IMR-90 (cell line): ENCODE measurements at regions not wholly inside any gene's neighbourhood (a gene's known extent, or its start where the extent isn't known, plus 50 kb on each side); places are given as distances from the start of the nearest gene placed in this dataset.

Experiments
- ATAC-seq: fragments of 200-7000 bp; cut with Tn5 transposase; 2 replicates; pipeline ENCODE4 v1.9.1; 2020; ENCODE audit warnings: low read depth, mild to moderate bottlenecking, moderate library complexity
- BruUV-seq: library from RNA; stranded (reverse); fragments of 400-500 nt; replicated peaks from 2 replicates; lab custom pipeline; 2021; lab: Mats Ljungman, UMichigan
- CTCF ChIA-PET: fragments of 300-600 bp; formaldehyde crosslinking; extraction: SDS; loops from one replicate; lab custom pipeline; 2021; ENCODE audit warnings: antibody characterized with exemption; lab: Yijun Ruan, JAX
- POLR2A ChIA-PET: fragments of 300-600 bp; sonication (Branson Sonifier 250); formaldehyde crosslinking; loops from one replicate; lab custom pipeline; 2022; ENCODE audit warnings: antibody characterized with exemption; ENCODE audit not compliant: unreplicated experiment; lab: Charles Lee
- DNase-seq: peaks from one replicate; pipeline ENCODE4 v3.0.0; 2013
- H2AFZ ChIP-seq: replicated peaks from 2 replicates; pipeline ENCODE3; 2013; ENCODE audit warnings: low read length, mild to moderate bottlenecking; ENCODE audit not compliant: poor library complexity
- H2AK5ac ChIP-seq: 2 replicates; pipeline ENCODE4 v1.6.1; 2013; ENCODE audit warnings: low read depth, low read length, inconsistent platforms
- H2AK9ac ChIP-seq: replicated peaks from 2 replicates; pipeline ENCODE3; 2013; ENCODE audit warnings: mild to moderate bottlenecking, low read depth, low read length, moderate library complexity; ENCODE audit not compliant: poor library complexity
- H2BK120ac ChIP-seq: 2 replicates; pipeline ENCODE4 v1.6.1; 2013; ENCODE audit warnings: low read depth, low read length, inconsistent platforms
- H2BK15ac ChIP-seq: 3 replicates; pipeline ENCODE4 v1.6.1; 2013; ENCODE audit warnings: low read depth, low read length, inconsistent platforms
- H2BK20ac ChIP-seq: 2 replicates; pipeline ENCODE4 v1.6.1; 2013; ENCODE audit warnings: low read depth, mild to moderate bottlenecking, inconsistent platforms, low read length, moderate library complexity
- H2BK5ac ChIP-seq: 2 replicates; pipeline ENCODE4 v1.6.1; 2013; ENCODE audit warnings: mild to moderate bottlenecking, low read depth, low read length, inconsistent platforms; ENCODE audit not compliant: poor library complexity, severe bottlenecking
- H3K14ac ChIP-seq: replicated peaks from 2 replicates; pipeline ENCODE4 v1.6.1; 2013; ENCODE audit warnings: low read depth, low read length, inconsistent platforms
- H3K18ac ChIP-seq: 2 replicates; pipeline ENCODE4 v1.6.1; 2013; ENCODE audit warnings: low read depth, low read length, control low read depth
- H3K23ac ChIP-seq: 2 replicates; pipeline ENCODE4 v1.6.1; 2013; ENCODE audit warnings: low read depth, low read length, inconsistent platforms
- H3K27ac ChIP-seq: 2 replicates; pipeline ENCODE4 v1.5.1; 2013; ENCODE audit warnings: mild to moderate bottlenecking, control low read depth, low read length; ENCODE audit not compliant: insufficient read depth
- H3K27me3 ChIP-seq: 2 replicates; pipeline ENCODE4 v1.6.1; 2013; ENCODE audit warnings: low read length; ENCODE audit not compliant: control insufficient read depth, insufficient read depth
- H3K36me3 ChIP-seq: 2 replicates; pipeline ENCODE4 v1.6.1; 2013; ENCODE audit warnings: low read length, mixed read lengths; ENCODE audit not compliant: control insufficient read depth, insufficient read depth
- H3K4ac ChIP-seq: 2 replicates; pipeline ENCODE4 v1.6.1; 2013; ENCODE audit warnings: low read depth, low read length, inconsistent platforms
- H3K4me1 ChIP-seq: 2 replicates; pipeline ENCODE4 v1.6.1; 2013; ENCODE audit warnings: low read length, mixed read lengths; ENCODE audit not compliant: control insufficient read depth, insufficient read depth
- H3K4me2 ChIP-seq: 2 replicates; pipeline ENCODE4 v1.6.1; 2013; ENCODE audit warnings: low read depth, mild to moderate bottlenecking, control low read depth, low read length, moderate library complexity
- H3K4me3 ChIP-seq: 2 replicates; pipeline ENCODE4 v1.5.1; 2013; ENCODE audit warnings: low read depth, mild to moderate bottlenecking, control low read depth, low read length, moderate library complexity; ENCODE audit not compliant: insufficient read depth
- H3K56ac ChIP-seq: 2 replicates; pipeline ENCODE4 v1.6.1; 2013; ENCODE audit warnings: low read length, inconsistent platforms; ENCODE audit not compliant: insufficient read depth; ENCODE audit errors: extremely low read depth
- H3K79me1 ChIP-seq, 2 experiments: 2 replicates each; pipeline ENCODE4 v1.6.1; 2013; ENCODE audit warnings: low read length in 2 of 2, inconsistent platforms in 1 of 2, low read depth in 1 of 2
- H3K9ac ChIP-seq: 2 replicates; pipeline ENCODE4 v1.6.1; 2013; ENCODE audit warnings: low read depth, low read length, control low read depth
- H3K9me1 ChIP-seq: 2 replicates; pipeline ENCODE4 v1.6.1; 2013; ENCODE audit warnings: low read length, inconsistent platforms; ENCODE audit not compliant: insufficient read depth
- H3K9me3 ChIP-seq: 2 replicates; pipeline ENCODE4 v1.6.1; 2013; ENCODE audit warnings: low read length; ENCODE audit not compliant: control insufficient read depth, insufficient read depth
- H4K20me1 ChIP-seq: 2 replicates; pipeline ENCODE4 v1.6.1; 2013; ENCODE audit warnings: low read length, inconsistent platforms; ENCODE audit not compliant: insufficient read depth
- H4K5ac ChIP-seq: 2 replicates; pipeline ENCODE4 v1.6.1; 2013; ENCODE audit warnings: mild to moderate bottlenecking, low read depth, low read length, control low read depth
- H4K8ac ChIP-seq, 2 experiments: 2 replicates each; pipeline ENCODE4 v1.6.1; 2013; ENCODE audit warnings: low read depth in 2 of 2, low read length in 2 of 2, control low read depth in 1 of 2, inconsistent platforms in 1 of 2
- H4K91ac ChIP-seq: 2 replicates; pipeline ENCODE4 v1.6.1; 2013; ENCODE audit warnings: low read depth, low read length, inconsistent platforms; ENCODE audit not compliant: insufficient read depth
- BHLHE40 ChIP-seq: fragments of 150-350 bp; IDR thresholded peaks from 2 replicates; pipeline ENCODE4 v1.6.1; 2016; ENCODE audit warnings: mild to moderate bottlenecking, low read depth, low read length
- CEBPB ChIP-seq: IDR thresholded peaks from 2 replicates; pipeline ENCODE4 v1.6.1; 2012; ENCODE audit warnings: low read depth, low read length, improper control_type of control experiment
- CHD1 ChIP-seq: IDR thresholded peaks from 2 replicates; pipeline ENCODE4 v1.6.1; 2012; ENCODE audit warnings: low read depth, low read length, improper control_type of control experiment
- ELK1 ChIP-seq: fragments of 150-350 bp; IDR thresholded peaks from 2 replicates; pipeline ENCODE4 v1.6.1; 2016; ENCODE audit warnings: low read depth, mild to moderate bottlenecking, low read length, moderate library complexity, borderline replicate concordance
- FOS ChIP-seq: fragments of 150-350 bp; IDR thresholded peaks from 2 replicates; pipeline ENCODE4 v1.6.1; 2016; ENCODE audit warnings: low read depth, low read length
- MAFK ChIP-seq: IDR thresholded peaks from 2 replicates; pipeline ENCODE4 v1.6.1; 2012; ENCODE audit warnings: low read depth, low read length, improper control_type of control experiment
- MAZ ChIP-seq: IDR thresholded peaks from 2 replicates; pipeline ENCODE4 v1.6.1; 2012; ENCODE audit warnings: low read depth, mild to moderate bottlenecking, low read length, improper control_type of control experiment, moderate library complexity, borderline replicate concordance
- MXI1 ChIP-seq: IDR thresholded peaks from 2 replicates; pipeline ENCODE4 v1.6.1; 2012; ENCODE audit warnings: low read depth, mild to moderate bottlenecking, low read length, moderate library complexity, borderline replicate concordance
- NFE2L2 ChIP-seq: fragments of 150-350 bp; IDR thresholded peaks from 2 replicates; pipeline ENCODE4 v1.6.1; 2016; ENCODE audit warnings: low read depth, mild to moderate bottlenecking, low read length
- POLR2A ChIP-seq: IDR thresholded peaks from 2 replicates; pipeline ENCODE4 v1.6.1; 2012; ENCODE audit warnings: mild to moderate bottlenecking, low read depth, low read length
- RAD21 ChIP-seq: IDR thresholded peaks from 2 replicates; pipeline ENCODE4 v1.6.1; 2012; ENCODE audit warnings: low read length, improper control_type of control experiment
- RCOR1 ChIP-seq: IDR thresholded peaks from 2 replicates; pipeline ENCODE4 v1.6.1; 2012; ENCODE audit warnings: mild to moderate bottlenecking, low read length, improper control_type of control experiment; ENCODE audit not compliant: insufficient replicate concordance
- RFX5 ChIP-seq: IDR thresholded peaks from 2 replicates; pipeline ENCODE4 v1.8.0; 2012; ENCODE audit warnings: low read depth, mild to moderate bottlenecking, low read length, moderate library complexity
- SMC3 ChIP-seq: fragments of 150-350 bp; IDR thresholded peaks from 2 replicates; pipeline ENCODE4 v1.6.1; 2016; ENCODE audit warnings: low read depth, mild to moderate bottlenecking, antibody characterized with exemption, low read length, moderate library complexity
- USF2 ChIP-seq: fragments of 150-350 bp; IDR thresholded peaks from 2 replicates; pipeline ENCODE4 v1.6.1; 2017; ENCODE audit warnings: mild to moderate bottlenecking, antibody characterized with exemption, low read length, low read depth
- WGBS, 2 experiments: methylation state at CpG; one replicate each; pipeline versions ENCODE4 v1.1.5 to v1.1.7; 2013; ENCODE audit warnings: missing lambda C conversion rate in 2 of 2; ENCODE audit not compliant: insufficient read length in 1 of 2; ENCODE audit errors: extremely low coverage in 2 of 2; 5-methylcytosine and 5-hydroxymethylcytosine counted together
- dilution Hi-C: fragments of 300-500 bp; cut with HindIII; formaldehyde crosslinking; loops from one replicate; pipeline ENCODE4 v1.14.3; 2018; ENCODE audit warnings: low sequenced_read_pairs; ENCODE audit not compliant: unreplicated experiment
- in situ Hi-C: fragments of 300-500 bp; cut with MboI; formaldehyde crosslinking; loops from 3 replicates; pipeline ENCODE4 v1.14.3; 2019; ENCODE audit warnings: low sequenced_read_pairs, inconsistent platforms, mixed read lengths
- intact Hi-C: fragments of 100-400 bp; cut with micrococcal nuclease; formaldehyde crosslinking; loops from 2 replicates; pipeline ENCODE4 v1.10.0; 2022
- TF ChIP-seq, protein P1 (sequence below): conservative IDR thresholded peaks from 2 replicates; pipeline ENCODE4 v1.5.1; 2012; ENCODE audit warnings: mild to moderate bottlenecking, low read depth, low read length, improper control_type of control experiment

GRCh38 chr1:9440261-9440660, 99.0 kb upstream of the SLC25A33 start:
- H2BK120ac ChIP-seq: no peak overlapping the region
- H4K8ac ChIP-seq: no peak overlapping the region
- no peak overlapping the region for H2AK9ac ChIP-seq
- H4K91ac ChIP-seq: no peak overlapping the region
- BruUV-seq: no TSS peak
- dilution Hi-C loops (no loop called here), intact Hi-C loops (no loop called here), in situ Hi-C loops (no loop called here)
- TF ChIP-seq MAZ: no peak
- TF ChIP-seq POLR2A: no peak
- no peak for TF ChIP-seq FOS
- TF ChIP-seq BHLHE40: no peak
- no peak for TF ChIP-seq CHD1
- no peak for TF ChIP-seq SMC3
- no peak for TF ChIP-seq CEBPB
- TF ChIP-seq RAD21: no peak
- no peak for TF ChIP-seq ELK1
- no peak for TF ChIP-seq USF2
- no peak for TF ChIP-seq MXI1
- TF ChIP-seq, protein P1, sequence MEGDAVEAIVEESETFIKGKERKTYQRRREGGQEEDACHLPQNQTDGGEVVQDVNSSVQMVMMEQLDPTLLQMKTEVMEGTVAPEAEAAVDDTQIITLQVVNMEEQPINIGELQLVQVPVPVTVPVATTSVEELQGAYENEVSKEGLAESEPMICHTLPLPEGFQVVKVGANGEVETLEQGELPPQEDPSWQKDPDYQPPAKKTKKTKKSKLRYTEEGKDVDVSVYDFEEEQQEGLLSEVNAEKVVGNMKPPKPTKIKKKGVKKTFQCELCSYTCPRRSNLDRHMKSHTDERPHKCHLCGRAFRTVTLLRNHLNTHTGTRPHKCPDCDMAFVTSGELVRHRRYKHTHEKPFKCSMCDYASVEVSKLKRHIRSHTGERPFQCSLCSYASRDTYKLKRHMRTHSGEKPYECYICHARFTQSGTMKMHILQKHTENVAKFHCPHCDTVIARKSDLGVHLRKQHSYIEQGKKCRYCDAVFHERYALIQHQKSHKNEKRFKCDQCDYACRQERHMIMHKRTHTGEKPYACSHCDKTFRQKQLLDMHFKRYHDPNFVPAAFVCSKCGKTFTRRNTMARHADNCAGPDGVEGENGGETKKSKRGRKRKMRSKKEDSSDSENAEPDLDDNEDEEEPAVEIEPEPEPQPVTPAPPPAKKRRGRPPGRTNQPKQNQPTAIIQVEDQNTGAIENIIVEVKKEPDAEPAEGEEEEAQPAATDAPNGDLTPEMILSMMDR: no peak
- no peak for TF ChIP-seq RFX5
- TF ChIP-seq MAFK: no peak
- TF ChIP-seq NFE2L2: no peak
- no peak for TF ChIP-seq RCOR1
- H3K9ac ChIP-seq: no peak overlapping the region
- no peak overlapping the region for H3K4ac ChIP-seq
- H3K23ac ChIP-seq: no peak overlapping the region
- no peaks in the 10 kb centered on the region for H3K9me3 ChIP-seq
- no peak overlapping the region for H2AFZ ChIP-seq
- H3K27ac ChIP-seq: no peak overlapping the region
- ChIA-PET POLR2A (no interaction called here), CTCF (no interaction called here)
- H3K56ac ChIP-seq: no peak overlapping the region
- no peak overlapping the region for H3K18ac ChIP-seq
- H4K20me1 ChIP-seq: no peaks in the 10 kb centered on the region
- peaks cover 38% of the 10 kb centered on the region for H3K9me1 ChIP-seq
- no peak overlapping the region for H3K4me2 ChIP-seq
- no peaks in the 10 kb centered on the region for H3K79me1 ChIP-seq
- no peak overlapping the region for H2BK20ac ChIP-seq
- no CpG with 5 or more reads among the region's 7 CpGs for WGBS, 2 experiments
- H3K4me1 ChIP-seq: peaks cover 24% of the 10 kb centered on the region
- H3K4me3 ChIP-seq: no peak overlapping the region
- H2BK15ac ChIP-seq: no peak overlapping the region
- no peaks in the 10 kb centered on the region for H3K36me3 ChIP-seq
- no peak for ATAC-seq
- no peak overlapping the region for H4K5ac ChIP-seq
- no peak overlapping the region for H2AK5ac ChIP-seq
- no peak overlapping the region for H2BK5ac ChIP-seq
- no peaks in the 10 kb centered on the region for H3K27me3 ChIP-seq
- DNase-seq: no peak
- no peak overlapping the region for H3K14ac ChIP-seq
